Lung (tissue), 11 donors: ENCODE measurements at regions not wholly inside any gene's neighbourhood (a gene's known extent, or its start where the extent isn't known, plus 50 kb on each side); places are given as distances from the start of the nearest gene placed in this dataset.

ENCODE experiments used
- ATAC-seq: fragments of 200-7000 bp; cut with Tn5 transposase; one replicate; pipeline ENCODE4 v1.9.1; 2020; ENCODE audit warnings: moderate number of reproducible peaks; ENCODE audit not compliant: insufficient read depth, low FRiP score
- DNase-seq, 3 donors: peaks; one replicate each; pipeline ENCODE4 v3.0.0-alpha.2; 2013 to 2017
- H3K27ac ChIP-seq, 2 donors: one replicate each; pipeline ENCODE4 v1.5.1; 2013; ENCODE audit warnings: mild to moderate bottlenecking in 2 of 2, moderate library complexity in 2 of 2, control low read depth in 1 of 2, inconsistent platforms in 1 of 2, low read depth in 1 of 2, low read length in 1 of 2
- H3K27me3 ChIP-seq, 3 donors: one replicate each; pipeline ENCODE4 v1.5.1; 2013; ENCODE audit warnings: low read length in 2 of 3; ENCODE audit not compliant: control insufficient read depth in 3 of 3, insufficient read depth in 3 of 3
- H3K36me3 ChIP-seq, 4 donors: one replicate each; pipeline ENCODE4 v1.5.1; 2013; ENCODE audit warnings: low read length in 4 of 4, mild to moderate bottlenecking in 1 of 4, moderate library complexity in 1 of 4; ENCODE audit not compliant: control insufficient read depth in 4 of 4, insufficient read depth in 4 of 4
- H3K4me1 ChIP-seq, 5 donors: one replicate each; pipeline ENCODE4 v1.5.1; 2013; ENCODE audit warnings: low read length in 5 of 5, mild to moderate bottlenecking in 2 of 5, moderate library complexity in 1 of 5; ENCODE audit not compliant: control insufficient read depth in 5 of 5, insufficient read depth in 5 of 5
- H3K4me3 ChIP-seq: one replicate; pipeline ENCODE4 v1.5.1; 2013; ENCODE audit warnings: mild to moderate bottlenecking, control low read depth, moderate library complexity
- H3K9ac ChIP-seq, 2 donors: one replicate each; pipeline ENCODE4 v1.5.1; 2013; ENCODE audit warnings: low read length in 2 of 2, control low read depth in 1 of 2; ENCODE audit not compliant: insufficient read depth in 1 of 2
- H3K9me3 ChIP-seq, 4 donors: one replicate each; pipeline ENCODE4 v1.5.1; 2013; ENCODE audit warnings: low read length in 3 of 4, mild to moderate bottlenecking in 1 of 4, moderate library complexity in 1 of 4; ENCODE audit not compliant: control insufficient read depth in 4 of 4, insufficient read depth in 3 of 4
- WGBS, 2 donors: extraction: QIAGEN DNeasy Blood & Tissue Kit; methylation state at CpG; one replicate each; pipeline ENCODE4 v1.1.7; 2013; 5-methylcytosine and 5-hydroxymethylcytosine counted together
- TF ChIP-seq, protein P1 (sequence below): IDR thresholded peaks from 2 replicates; pipeline ENCODE4 v1.5.1; 2012; ENCODE audit warnings: mild to moderate bottlenecking; ENCODE audit errors: control extremely low read depth, extremely low read depth
- donor health status: control.
- donor health status: control.
- donor health status: Bipolar disorder and iron deficiency.
- donor health status: healthy.
- donor health status: DM: yes; HTN: yes; CAD: no.

DNA sequence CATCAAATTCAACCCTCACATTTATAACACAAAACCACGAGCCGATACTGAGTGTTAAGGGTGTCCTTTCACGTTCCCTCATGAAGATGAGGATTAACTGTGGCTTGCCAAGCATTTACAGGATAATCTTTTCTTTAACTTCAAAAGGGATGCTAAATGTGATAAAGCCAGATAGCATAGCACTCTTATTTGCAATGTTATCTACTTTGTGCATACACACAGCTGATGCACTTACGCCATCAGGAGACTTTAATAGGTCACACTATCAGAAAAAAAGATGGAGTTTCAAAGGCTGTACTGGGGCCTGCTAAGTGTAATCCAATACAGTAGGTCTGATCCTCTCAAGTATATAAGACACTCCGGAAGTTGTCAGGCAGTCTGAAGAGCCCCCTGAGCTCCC, 572.7 kb downstream of the PIK3C3 start:
- Histone ChIP-seq H3K4me3 (no peak overlapping the region), H3K4me1 (peaks cover 0 to 8% (median 0%) of the 10 kb centered on the region in 5 donors), H3K27me3 (no peaks in the 10 kb centered on the region), H3K27ac (no peak overlapping the region), H3K36me3 (no peaks in the 10 kb centered on the region), H3K9me3 (no peaks in the 10 kb centered on the region), H3K9ac (no peak overlapping the region)
- WGBS, 2 donors: 82 to 86% methylated on average over 5 of the region's 5 CpGs
- no peak for DNase-seq
- ATAC-seq: no peak
- TF ChIP-seq, protein P1, sequence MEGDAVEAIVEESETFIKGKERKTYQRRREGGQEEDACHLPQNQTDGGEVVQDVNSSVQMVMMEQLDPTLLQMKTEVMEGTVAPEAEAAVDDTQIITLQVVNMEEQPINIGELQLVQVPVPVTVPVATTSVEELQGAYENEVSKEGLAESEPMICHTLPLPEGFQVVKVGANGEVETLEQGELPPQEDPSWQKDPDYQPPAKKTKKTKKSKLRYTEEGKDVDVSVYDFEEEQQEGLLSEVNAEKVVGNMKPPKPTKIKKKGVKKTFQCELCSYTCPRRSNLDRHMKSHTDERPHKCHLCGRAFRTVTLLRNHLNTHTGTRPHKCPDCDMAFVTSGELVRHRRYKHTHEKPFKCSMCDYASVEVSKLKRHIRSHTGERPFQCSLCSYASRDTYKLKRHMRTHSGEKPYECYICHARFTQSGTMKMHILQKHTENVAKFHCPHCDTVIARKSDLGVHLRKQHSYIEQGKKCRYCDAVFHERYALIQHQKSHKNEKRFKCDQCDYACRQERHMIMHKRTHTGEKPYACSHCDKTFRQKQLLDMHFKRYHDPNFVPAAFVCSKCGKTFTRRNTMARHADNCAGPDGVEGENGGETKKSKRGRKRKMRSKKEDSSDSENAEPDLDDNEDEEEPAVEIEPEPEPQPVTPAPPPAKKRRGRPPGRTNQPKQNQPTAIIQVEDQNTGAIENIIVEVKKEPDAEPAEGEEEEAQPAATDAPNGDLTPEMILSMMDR: no peak

DNA sequence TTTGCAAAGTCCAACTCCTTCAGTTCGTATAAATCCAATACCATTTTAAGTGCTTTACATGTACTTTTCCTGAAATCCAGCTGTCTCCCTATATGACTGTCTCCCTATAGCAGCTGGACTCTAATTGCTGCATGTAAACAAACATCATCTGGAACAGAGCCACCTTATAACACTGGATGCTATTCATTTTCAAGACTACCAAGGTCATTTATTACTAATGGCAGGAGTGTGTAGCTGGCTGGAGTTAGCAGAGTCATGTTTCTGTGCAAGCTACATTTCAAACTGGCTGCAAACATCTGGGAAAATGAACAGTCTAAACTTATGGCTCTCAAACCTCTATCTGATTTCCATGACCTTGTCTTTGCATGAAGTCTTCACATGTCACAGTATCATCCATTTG, 575.2 kb downstream of the PIK3C3 start:
- H3K9ac ChIP-seq: no peak overlapping the region
- WGBS, 2 donors: 56 to 85% methylated on average over 1 of the region's 1 CpG
- H3K27me3 ChIP-seq: no peaks in the 10 kb centered on the region
- H3K36me3 ChIP-seq: no peaks in the 10 kb centered on the region
- no peak for ATAC-seq
- H3K4me3 ChIP-seq: no peak overlapping the region
- H3K4me1 ChIP-seq: peaks cover 0 to 8% (median 0%) of the 10 kb centered on the region in 5 donors
- H3K9me3 ChIP-seq: no peaks in the 10 kb centered on the region
- TF ChIP-seq, protein P1: no peak
- peak; percentile 12 to 71 (median 42) for DNase-seq
- H3K27ac ChIP-seq: no peak overlapping the region

DNA sequence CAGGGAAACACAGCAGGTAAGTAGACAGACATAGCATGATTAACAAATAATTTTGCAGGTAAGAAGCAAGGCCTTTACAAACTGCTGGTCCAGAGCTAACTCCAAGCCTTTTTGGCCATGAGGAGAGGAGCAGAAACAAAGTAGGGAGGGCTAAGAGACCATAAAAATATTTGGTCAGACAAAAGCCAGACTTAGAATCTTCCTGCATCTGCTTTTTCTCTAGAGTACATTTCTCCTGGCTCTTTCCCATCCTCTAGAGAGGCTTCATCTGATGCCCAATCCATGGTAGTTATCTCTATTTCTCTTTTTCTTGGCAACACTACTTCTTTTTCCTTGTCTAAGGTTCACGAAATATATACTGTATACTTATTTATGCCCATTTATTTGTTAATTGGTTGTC, 577.1 kb downstream of the PIK3C3 start:
- WGBS, 2 donors: 80 to 87% methylated on average over 1 of the region's 1 CpG
- Histone ChIP-seq H3K27me3 (no peaks in the 10 kb centered on the region), H3K36me3 (no peaks in the 10 kb centered on the region), H3K4me1 (peaks cover 0 to 8% (median 0%) of the 10 kb centered on the region in 5 donors), H3K9me3 (no peaks in the 10 kb centered on the region), H3K4me3 (no peak overlapping the region), H3K27ac (no peak overlapping the region), H3K9ac (no peak overlapping the region)
- no peak for DNase-seq
- TF ChIP-seq, protein P1: no peak
- ATAC-seq: no peak

DNA sequence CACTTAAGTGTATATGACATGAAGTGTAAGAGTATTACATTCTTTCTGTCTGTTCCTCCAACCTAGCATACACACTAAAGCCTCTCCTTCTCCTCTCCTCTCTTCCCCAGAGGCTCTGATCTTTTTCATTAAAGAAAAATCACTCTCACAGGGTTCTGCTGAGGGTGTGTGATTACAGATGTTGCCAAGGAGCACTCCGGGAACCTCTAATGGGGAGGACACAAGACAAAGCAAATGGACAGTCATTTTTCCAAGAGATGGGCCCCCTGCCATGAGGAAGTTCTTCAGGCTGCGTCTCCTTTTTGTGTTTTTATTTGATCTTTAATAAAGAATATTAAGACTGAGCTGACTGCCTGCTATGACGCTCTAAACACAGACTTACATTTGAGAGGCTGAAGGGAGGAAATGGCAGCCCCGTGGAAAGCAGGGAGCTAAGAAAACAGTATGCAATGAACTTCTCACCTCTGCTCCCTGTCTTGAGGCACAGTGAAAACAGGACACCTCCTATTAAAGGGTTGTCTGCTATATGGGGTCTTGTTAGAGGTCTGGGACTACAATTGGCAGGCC, 578.1 kb downstream of the PIK3C3 start:
- ATAC-seq (no peak), DNase-seq (peak; percentile 12 to 41 (median 24))
- Histone ChIP-seq H3K36me3 (no peaks in the 10 kb centered on the region), H3K27ac (no peak overlapping the region), H3K4me3 (no peak overlapping the region), H3K9ac (no peak overlapping the region), H3K9me3 (no peaks in the 10 kb centered on the region), H3K27me3 (no peaks in the 10 kb centered on the region), H3K4me1 (peaks cover 0 to 8% (median 0%) of the 10 kb centered on the region in 5 donors)
- TF ChIP-seq, protein P1: no peak
- WGBS, 2 donors: 29 to 41% methylated on average over 4 of the region's 4 CpGs
